ENCODE measurements at regions not wholly inside any gene's neighbourhood (a gene's known extent, or its start where the extent isn't known, plus 50 kb on each side); places are given as distances from the start of the nearest gene placed in this dataset.

GRCh38 chr3:193078996-193079753 lies 161.5 kb upstream of the MB21D2 start:
- Histone ChIP-seq H3K4me2 (ENCODE audit: extremely low read depth, insufficient read depth, low read length) (no peak overlapping the region), H2AFZ (ENCODE audit: low read length) (no peak overlapping the region), H3K4me3 (replicated peaks in 1 of 4; ENCODE audit: control extremely low read depth in 1 of 4, insufficient read depth in 1 of 4, low read depth in 3 of 4, low read length in 4 of 4) (no peak overlapping the region), H3K9me3 (ENCODE audit: control insufficient read depth, insufficient read depth, low read depth, low read length) (no peaks in the 10 kb centered on the region), H3K27ac (ENCODE audit: insufficient read depth, low read length) (no peak overlapping the region), H3K27me3 (ENCODE audit: control insufficient read depth, insufficient read depth, low read length) (no peaks in the 10 kb centered on the region), H3K4me1 (ENCODE audit: control insufficient read depth, extremely low read depth, insufficient read depth, low read length) (no peaks in the 10 kb centered on the region), H3K36me3 (ENCODE audit: control insufficient read depth, insufficient read depth, low read length) (no peaks in the 10 kb centered on the region), H3K9ac (ENCODE audit: insufficient read depth, low read length) (no peak overlapping the region), H4K20me1 (ENCODE audit: control insufficient read depth, extremely low read depth, insufficient read depth, low read length) (no peaks in the 10 kb centered on the region), H3K79me2 (ENCODE audit: control insufficient read depth, insufficient read depth, low read length) (no peaks in the 10 kb centered on the region)
- TF ChIP-seq CTCF (conservative IDR thresholded peaks at IDR 0.05 in 1 of 2, IDR thresholded peaks at IDR 0.05 in 1 of 2; ENCODE audit: low read depth in 1 of 2, low read length in 2 of 2) (no peak), EZH2 (IDR thresholded peaks at IDR 0.05; ENCODE audit: low read length, missing control alignments) (no peak)
- DNase-seq (ENCODE audit: low read depth in 2 of 2), result no peak

GRCh38 chr3:193080821-193081365 lies 160.1 kb upstream of the PLAAT1 start:
- no peak for DNase-seq (ENCODE audit: low read depth in 2 of 2)
- no peak overlapping the region for H3K4me3 ChIP-seq (replicated peaks in 1 of 4; ENCODE audit: control extremely low read depth in 1 of 4, insufficient read depth in 1 of 4, low read depth in 3 of 4, low read length in 4 of 4)
- no peak overlapping the region for H3K9ac ChIP-seq (ENCODE audit: insufficient read depth, low read length)
- H3K36me3 ChIP-seq (ENCODE audit: control insufficient read depth, insufficient read depth, low read length), result no peaks in the 10 kb centered on the region
- H3K27ac ChIP-seq (ENCODE audit: insufficient read depth, low read length), result no peak overlapping the region
- no peaks in the 10 kb centered on the region for H4K20me1 ChIP-seq (ENCODE audit: control insufficient read depth, extremely low read depth, insufficient read depth, low read length)
- H3K79me2 ChIP-seq (ENCODE audit: control insufficient read depth, insufficient read depth, low read length), result no peaks in the 10 kb centered on the region
- H3K9me3 ChIP-seq (ENCODE audit: control insufficient read depth, insufficient read depth, low read depth, low read length), result no peaks in the 10 kb centered on the region
- H3K4me1 ChIP-seq (ENCODE audit: control insufficient read depth, extremely low read depth, insufficient read depth, low read length), result no peaks in the 10 kb centered on the region
- no peaks in the 10 kb centered on the region for H3K27me3 ChIP-seq (ENCODE audit: control insufficient read depth, insufficient read depth, low read length)
- no peak for TF ChIP-seq EZH2 (IDR thresholded peaks at IDR 0.05; ENCODE audit: low read length, missing control alignments)
- no peak for TF ChIP-seq CTCF (conservative IDR thresholded peaks at IDR 0.05 in 1 of 2, IDR thresholded peaks at IDR 0.05 in 1 of 2; ENCODE audit: low read depth in 1 of 2, low read length in 2 of 2)
- no peak overlapping the region for H2AFZ ChIP-seq (ENCODE audit: low read length)
- no peak overlapping the region for H3K4me2 ChIP-seq (ENCODE audit: extremely low read depth, insufficient read depth, low read length)

GRCh38 chr3:193085655-193086054 lies 155.4 kb upstream of the PLAAT1 start:
- no peak overlapping the region for H3K9ac ChIP-seq (ENCODE audit: insufficient read depth, low read length)
- H3K9me3 ChIP-seq (ENCODE audit: control insufficient read depth, insufficient read depth, low read depth, low read length), result no peaks in the 10 kb centered on the region

More at GRCh38 chr3:193085655-193086054, 155.4 kb upstream of the PLAAT1 start:
- H3K27ac ChIP-seq (ENCODE audit: insufficient read depth, low read length), result no peak overlapping the region
- H3K4me2 ChIP-seq (ENCODE audit: extremely low read depth, insufficient read depth, low read length), result no peak overlapping the region
- no peak for TF ChIP-seq EZH2 (IDR thresholded peaks at IDR 0.05; ENCODE audit: low read length, missing control alignments)
- no peak for TF ChIP-seq CTCF (conservative IDR thresholded peaks at IDR 0.05 in 1 of 2, IDR thresholded peaks at IDR 0.05 in 1 of 2; ENCODE audit: low read depth in 1 of 2, low read length in 2 of 2)
- no peak for DNase-seq (ENCODE audit: low read depth in 2 of 2)
- H3K4me1 ChIP-seq (ENCODE audit: control insufficient read depth, extremely low read depth, insufficient read depth, low read length), result no peaks in the 10 kb centered on the region
- H3K79me2 ChIP-seq (ENCODE audit: control insufficient read depth, insufficient read depth, low read length), result no peaks in the 10 kb centered on the region
- no peaks in the 10 kb centered on the region for H3K27me3 ChIP-seq (ENCODE audit: control insufficient read depth, insufficient read depth, low read length)
- H3K36me3 ChIP-seq (ENCODE audit: control insufficient read depth, insufficient read depth, low read length), result no peaks in the 10 kb centered on the region
- no peak overlapping the region for H2AFZ ChIP-seq (ENCODE audit: low read length)
- no peaks in the 10 kb centered on the region for H4K20me1 ChIP-seq (ENCODE audit: control insufficient read depth, extremely low read depth, insufficient read depth, low read length)
- no peak overlapping the region for H3K4me3 ChIP-seq (replicated peaks in 1 of 4; ENCODE audit: control extremely low read depth in 1 of 4, insufficient read depth in 1 of 4, low read depth in 3 of 4, low read length in 4 of 4)

All from fibroblast of lung (primary cell).